Hippocampal formation (tissue), 2 donors: ENCODE measurements at regions not wholly inside any gene's neighbourhood (a gene's known extent, or its start where the extent isn't known, plus 50 kb on each side); places are given as distances from the start of the nearest gene placed in this dataset.
"Not testable (repeated sequence)": the region's sequence is repeated elsewhere in the genome, so short reads cannot be mapped to it uniquely, and the experiment has no call there.

Experiments used
- DNase-seq, 2 donors: peaks; one replicate each; lab custom pipeline; 2025; lab: John Stamatoyannopoulos, UW

DNA sequence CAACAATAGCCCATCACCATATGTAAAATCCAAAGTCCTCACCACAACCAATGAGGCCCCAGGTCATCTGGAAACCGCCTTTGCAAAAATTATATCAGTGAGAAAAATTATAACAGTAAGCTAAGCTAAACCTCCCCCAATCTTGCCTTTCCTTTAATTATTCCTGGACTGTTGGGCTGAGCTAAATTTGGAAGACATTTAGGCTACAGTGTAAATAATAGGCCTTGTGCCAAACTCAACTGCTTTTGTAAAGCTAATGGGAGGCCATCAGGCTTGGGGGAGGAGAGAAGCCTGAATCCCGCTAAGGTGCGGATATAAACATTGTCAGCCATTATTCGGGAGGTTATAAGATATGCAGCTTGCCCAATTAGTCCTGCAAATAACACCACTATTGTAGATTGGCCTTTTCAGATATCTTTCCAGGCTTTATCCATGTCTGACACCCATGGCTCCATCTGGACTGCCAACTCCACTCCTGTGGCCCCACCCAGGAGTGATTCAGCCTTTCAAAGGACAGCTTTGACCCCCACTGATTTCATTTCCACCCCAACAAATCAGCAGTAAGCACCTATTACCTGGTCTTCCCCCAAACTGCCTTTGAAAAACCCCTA is 53.0 kb upstream of the CA12 start:
- no peak for DNase-seq

DNA sequence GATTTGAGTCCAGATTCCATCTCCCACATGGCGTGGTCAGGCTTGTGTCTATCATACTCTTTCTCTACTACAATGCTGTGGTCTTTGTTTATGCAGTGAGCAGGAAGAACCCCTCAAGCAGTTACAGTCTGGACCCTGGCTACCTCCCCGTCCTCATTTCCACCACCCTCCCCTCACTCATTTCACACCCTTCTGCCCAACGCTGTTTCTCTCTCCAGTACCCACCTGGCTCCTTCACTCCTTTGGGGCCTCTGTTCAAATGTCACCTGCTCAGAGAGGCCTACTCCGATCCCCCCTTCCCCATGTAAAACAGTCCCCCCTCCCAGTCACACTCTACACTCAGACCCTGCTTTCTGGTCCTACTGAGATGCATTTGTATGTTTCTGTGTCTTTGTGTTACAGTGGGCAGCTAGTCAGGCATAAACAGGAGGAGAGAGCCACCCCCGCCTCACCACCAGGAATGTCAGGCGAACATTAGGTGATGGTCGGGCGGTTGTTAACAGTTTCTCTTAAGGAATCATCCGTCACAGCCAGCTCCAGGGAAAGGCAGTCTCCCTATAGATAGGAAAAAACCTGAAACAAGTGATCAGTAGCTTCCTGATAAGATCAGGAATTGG is 53.7 kb upstream of the CA12 start:
- DNase-seq = no peak

DNA sequence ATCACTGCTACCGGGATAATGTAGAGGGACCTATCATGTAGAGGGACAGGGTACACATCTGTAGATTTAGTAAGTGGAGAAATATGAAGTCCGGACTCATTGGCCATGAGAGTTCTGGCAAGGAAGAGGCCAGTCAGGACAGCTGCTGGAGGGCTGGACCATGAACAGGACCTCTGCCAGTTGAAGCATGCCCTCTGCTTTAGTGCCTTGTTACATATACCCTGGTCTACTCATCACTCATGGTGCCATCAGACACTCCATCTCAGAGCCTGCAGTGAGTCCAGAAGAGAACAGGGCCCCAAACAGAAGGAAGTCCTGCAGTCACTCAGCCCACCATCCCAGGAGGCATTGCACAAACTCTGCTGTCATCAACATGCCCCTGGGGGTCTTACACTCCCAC is 54.7 kb upstream of the CA12 start:
- DNase-seq = no peak

DNA sequence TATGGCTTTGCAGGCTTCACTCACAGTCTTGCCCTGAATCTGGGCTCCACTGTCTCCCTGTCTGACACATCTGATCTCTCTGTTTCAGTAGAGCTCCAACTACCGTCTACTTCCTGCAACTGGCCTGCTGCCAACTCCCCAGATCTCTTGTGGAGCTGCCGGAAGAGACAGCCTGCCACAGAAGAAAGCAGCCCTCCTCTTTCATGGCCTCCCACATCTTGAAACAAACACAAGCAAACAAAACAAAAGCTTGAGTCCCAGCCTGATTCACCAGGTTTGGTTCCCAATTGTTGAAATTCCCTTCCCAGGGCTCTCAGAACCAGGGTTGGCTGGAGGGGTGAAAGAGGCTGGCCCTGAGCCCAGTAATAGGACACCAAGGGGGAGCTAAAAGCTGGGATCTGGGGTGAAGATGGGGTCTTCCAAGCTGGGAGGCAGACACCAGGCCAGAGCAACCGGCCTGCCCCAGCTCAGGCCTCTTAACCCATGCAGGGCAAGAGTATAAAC is 55.3 kb upstream of the CA12 start:
- peak; percentile 54 to 56 for DNase-seq

DNA sequence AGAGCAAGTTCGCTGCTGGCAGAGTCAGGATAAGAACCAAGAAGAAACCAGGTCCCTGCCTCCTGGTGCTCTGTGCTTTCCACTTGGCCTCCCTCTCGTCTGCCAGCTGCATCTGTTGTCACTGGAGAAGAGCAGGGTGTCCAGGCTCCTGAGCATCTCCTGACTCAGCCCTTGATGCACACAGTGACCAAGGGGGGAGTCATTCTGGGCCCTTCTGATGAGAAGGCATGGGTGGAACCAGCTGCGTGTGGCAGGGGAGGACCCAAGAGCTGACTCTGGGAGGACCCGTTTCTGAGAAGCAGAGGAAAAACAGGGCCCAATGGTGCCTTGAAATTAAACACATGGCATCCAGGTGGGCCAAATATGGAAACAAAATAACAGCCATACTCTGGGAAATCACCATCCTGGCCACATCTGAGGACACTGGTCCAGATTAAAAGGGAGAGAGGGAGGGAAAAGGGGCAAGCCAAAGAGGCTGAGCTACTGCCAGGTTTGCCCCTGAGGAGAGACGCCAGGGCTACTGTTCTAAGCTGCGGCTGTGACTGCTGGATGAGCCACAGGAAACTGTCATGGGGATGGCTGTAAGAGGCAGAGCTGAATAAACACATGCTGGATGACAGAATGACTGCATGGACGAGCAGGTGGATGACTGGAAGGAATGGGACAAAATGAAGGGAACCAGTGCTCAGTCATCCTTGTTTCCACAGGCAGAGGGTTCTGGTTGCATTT is 58.1 kb upstream of the CA12 start:
- no peak for DNase-seq

DNA sequence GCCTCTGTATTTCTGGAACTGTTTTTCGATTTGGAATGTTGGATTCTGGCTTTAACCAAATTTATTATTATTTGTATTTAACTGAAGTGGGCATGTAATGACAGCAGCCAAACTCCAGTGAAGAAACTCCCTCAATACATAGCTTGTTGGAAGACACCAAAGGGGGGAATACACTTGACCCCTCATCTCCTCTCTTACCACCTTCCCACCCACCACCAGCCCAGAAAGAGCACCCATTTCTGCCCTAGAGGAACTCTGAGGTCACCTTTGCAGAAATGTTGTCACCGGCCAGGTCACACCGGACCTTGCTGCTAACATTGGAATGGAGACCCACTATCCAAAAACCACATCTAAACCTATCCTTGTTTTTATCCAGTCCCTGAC is 58.6 kb upstream of the CA12 start:
- DNase-seq = no peak

DNA sequence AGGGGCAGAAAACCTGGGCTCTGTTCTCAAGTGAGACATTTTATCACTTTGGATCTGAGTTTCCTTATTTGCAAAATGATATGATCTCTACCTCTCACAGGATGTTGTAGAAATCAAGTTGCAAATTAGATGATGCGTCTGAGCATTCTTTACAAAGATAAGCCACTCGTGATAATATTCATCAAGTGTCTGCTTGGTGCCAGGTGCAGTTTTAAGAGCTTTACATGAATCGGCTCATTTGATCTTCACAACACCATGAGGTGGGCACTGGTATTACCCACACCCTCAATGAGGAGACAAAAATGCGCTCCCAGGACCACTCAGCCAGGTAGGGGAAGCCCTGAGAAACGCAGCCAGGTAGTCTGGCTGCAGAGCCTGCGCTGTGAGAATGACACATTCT is 59.1 kb upstream of the CA12 start:
- DNase-seq = no peak

DNA sequence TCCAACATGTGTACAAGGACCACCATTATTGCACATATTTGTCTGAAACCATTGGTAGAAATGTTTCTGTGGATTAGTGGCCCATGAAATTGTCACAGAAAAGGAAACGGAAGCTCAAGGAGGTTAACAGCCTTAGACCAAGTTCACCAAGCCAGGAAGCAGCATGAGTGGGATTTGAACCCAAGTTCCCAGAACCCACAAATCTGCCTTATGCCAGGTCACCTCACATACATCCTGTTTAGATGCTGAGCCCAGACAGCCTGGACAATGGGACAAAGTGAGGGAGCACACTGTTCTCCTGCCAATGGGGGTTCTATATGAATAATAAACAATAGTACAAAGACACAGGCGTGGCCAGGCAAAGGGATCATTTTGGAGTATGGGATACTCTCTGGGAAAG is 59.6 kb upstream of the CA12 start:
- DNase-seq = no peak

DNA sequence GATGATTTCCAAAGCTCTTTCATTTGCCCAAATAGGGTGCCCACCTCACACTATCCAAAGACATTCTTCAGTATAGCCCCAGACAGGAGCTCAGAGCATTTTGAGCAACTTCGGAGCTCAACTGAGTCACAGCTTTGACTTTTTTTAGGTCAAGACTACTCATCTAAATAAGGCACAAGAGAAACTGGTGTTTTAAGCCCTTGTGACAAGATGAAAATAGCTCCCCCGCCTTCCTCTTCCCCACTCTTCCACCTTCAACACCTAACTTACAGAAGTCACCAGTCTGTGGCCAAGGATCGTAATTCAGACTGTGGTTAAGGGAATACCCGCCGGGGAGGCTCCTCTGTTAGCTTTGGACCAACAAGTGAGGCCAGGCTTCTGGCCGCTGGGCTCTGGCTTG is 60.4 kb upstream of the CA12 start:
- no peak for DNase-seq

DNA sequence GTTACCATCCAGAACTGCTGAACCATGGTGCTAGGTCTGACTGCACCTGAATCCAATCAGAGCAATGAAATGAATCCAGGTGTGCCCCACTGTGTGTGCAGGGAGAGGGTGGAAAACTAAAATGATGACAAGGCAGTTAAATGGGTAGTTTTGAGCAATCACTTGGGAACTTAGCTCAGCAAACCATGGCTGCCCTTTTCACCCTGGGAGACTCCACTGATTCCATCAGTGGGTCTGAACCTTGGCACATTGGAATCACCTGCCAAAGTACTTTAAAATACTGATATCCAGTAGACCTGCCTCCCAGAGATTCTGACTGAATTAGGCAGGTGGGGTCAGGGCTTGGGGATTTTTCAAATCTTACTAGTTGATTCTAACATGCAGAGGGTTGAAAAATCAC is 59.8 kb upstream of the USP3 start:
- no peak for DNase-seq

DNA sequence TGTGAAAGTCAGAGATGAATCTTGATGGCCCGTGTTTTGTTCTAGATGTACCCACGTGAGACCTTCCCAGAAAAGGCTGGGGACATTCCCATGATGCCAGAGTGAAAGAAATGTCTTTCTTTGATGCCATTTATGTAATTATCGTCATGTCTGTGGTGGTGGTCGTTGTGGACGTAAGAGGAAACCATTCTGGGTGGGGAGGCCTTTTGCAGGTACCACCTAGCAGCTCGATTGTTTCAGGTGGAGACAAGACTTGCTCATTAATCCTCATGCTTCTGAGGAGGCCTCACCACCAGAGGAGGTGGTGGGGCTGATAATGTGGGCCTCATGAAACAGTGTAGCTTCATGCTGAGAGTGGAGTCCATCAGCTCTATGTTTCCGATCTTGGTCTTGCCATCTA is 58.1 kb upstream of the USP3 start:
- DNase-seq = no peak

DNA sequence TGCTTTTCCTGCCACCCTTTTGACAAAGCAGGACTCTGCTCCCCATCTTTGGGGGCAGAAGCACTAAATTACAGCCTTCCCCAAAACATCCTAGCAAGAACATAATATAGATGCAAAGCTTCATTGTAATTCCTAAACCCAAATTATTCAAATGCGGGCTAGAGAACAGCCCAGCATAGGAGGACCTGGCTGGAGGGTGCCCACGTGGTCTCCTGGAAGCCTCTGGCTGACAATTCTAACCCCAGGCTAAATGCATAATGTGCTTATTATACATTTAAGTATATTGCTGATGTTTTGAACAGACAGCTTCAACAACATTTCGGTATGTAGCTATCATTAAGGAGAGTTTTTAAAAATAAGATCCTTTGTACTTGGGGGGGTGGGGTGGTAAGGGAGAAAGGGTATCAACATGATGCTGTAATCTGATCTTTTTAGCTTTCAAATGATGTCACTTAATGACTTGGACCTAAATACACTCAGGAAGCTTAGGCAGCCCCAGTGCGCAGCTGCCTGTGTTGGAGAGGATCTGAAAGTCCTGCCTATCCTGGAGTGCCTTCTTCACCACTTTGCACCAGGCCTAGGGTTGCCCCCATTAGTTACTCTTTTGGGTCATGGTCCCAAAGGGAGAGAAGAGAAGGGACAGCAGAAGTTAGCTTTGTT is 57.2 kb upstream of the USP3 start:
- no peak for DNase-seq

DNA sequence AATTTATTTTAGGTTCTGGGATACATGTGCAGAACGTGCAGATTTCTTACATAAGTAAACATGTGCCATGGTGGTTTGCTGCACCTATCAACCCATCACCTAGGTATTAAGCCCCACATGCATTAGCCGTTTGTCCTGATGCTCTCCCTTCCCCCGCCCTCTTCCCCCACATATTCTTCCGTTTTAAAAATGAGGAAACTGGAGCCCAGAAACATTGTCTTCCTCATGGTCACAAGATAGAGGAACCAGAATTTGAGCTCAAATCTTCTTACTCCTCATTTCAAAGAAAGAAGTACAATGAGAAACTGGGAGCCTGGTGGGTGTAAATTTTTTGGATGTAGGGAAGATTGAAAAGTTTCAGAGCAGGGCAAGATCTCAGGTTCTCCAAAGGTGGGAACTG is 56.1 kb upstream of the USP3 start:
- DNase-seq = no peak

DNA sequence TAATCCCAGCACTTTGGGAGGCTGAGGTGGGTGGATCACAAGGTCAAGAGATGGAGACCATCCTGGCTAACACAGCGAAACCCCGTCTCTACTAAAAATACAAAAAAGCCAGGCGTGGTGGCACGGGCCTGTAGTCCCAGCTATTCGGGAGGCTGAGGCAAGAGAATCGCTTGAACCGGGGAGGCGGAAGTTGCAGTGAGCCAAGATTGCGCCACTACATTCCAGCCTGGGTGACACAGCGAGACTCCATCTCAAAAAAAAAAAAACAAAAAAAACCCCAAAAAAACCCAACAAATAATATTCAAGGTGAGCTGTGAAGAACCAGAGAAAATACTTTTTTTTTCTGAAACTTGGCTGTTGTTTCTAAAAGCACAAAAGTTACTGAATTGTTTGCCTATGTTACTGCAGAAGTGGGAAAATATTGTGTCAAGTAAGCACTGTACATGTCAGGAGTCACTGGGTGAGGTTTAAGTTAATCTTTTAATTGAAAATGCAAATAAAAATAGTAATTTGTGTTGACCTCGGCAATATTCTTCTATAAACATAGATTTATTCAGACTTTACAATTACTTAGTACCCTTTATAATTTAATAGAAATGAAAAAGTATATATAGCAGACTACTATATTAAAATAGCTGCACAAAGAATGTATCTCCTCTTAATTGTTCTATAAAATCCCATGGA is 55.4 kb upstream of the USP3 start:
- DNase-seq = not testable (repeated sequence)

DNA sequence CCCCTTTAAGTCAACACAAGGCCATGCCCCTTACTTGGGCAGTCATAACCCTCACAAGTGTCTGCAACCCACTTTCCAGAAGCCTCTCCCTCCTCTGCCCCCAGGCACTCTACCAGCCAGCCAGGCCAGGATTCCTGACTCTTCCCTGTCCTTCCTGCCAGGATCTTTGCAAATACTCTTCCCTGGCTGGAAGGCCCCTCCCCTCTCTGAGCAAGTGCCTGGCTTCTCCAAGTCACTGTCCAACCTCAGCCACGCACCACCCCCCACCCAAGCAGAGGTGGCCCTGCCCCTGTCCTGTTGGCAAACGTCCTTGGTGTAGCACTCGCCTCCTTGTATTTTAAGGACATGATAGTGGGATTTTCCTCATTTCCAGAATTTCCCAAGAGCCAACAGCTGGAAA is 54.7 kb upstream of the USP3 start:
- no peak for DNase-seq

DNA sequence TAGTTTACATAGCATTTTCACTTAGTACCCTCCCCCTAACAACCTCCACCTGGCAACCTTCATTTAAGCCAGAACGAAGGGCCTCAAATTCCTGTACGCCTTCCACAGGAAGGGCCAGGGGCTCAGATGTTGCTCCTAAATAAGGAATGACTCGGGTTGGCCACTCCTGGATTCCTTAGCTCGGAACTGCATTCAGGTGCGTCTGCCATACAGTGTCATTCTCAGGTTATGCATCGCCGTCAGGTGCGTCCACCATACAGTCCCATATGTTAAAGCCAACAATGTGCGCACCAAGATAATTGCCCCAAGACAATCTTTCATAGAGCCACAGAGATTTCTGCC is 53.5 kb upstream of the USP3 start:
- DNase-seq = no peak

DNA sequence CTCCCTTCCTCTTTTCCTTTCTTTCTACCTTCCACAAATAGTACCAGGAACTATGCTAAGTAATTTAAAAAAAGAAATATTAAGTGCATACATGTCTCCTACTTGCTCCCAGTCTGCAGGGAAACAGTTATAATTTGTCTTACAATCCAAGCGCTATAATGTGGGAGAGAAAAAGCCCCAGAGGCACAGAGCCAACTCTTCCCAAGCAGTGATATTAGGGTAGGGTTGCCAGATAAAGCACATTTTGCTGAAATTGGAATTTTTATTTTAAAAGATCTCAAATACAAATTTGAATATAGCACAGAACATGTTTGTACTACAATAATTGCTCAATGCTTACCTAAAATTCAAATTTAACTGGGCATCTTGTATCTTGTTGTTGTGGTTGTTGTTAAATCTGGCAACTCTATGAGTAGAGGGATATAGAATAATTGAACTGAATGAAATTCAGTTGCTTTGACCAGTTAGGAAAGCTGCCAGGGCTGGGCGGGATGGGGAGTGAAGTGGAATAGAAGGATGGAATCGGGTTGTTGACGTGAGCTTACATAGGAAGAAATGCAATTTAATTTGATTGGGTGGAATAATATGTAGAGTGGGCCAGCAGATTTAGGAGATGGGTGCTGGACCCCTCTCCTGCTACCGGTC is 52.6 kb upstream of the USP3 start:
- no peak for DNase-seq

DNA sequence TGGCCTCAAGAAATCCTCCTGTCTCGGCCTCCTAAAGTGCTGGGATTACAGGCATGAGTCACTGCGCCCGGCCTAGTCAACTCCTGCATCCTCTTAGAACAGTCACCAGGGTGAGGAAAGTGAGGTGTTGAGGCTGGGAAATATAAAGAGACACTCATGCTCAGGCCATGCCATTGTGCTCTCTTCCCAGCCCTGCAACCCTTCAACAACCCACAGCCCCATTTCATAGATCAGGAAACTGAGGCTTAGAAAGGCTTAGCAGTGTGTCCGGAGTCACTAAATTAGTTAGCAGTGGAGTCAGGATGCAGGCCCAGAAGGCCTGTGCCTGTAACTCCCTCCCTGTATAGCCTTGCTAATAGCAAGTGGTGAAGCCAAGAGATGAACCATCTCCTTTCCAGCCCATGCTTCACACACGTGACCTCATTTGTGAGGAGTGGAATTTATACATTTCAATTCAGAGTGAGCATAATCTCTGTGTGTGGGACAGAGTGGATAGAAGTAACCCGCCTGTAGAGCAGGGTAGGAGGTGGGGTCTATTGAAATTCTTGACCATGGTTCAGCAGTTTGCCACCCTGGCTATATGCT is 51.7 kb upstream of the USP3 start:
- DNase-seq = no peak

DNA sequence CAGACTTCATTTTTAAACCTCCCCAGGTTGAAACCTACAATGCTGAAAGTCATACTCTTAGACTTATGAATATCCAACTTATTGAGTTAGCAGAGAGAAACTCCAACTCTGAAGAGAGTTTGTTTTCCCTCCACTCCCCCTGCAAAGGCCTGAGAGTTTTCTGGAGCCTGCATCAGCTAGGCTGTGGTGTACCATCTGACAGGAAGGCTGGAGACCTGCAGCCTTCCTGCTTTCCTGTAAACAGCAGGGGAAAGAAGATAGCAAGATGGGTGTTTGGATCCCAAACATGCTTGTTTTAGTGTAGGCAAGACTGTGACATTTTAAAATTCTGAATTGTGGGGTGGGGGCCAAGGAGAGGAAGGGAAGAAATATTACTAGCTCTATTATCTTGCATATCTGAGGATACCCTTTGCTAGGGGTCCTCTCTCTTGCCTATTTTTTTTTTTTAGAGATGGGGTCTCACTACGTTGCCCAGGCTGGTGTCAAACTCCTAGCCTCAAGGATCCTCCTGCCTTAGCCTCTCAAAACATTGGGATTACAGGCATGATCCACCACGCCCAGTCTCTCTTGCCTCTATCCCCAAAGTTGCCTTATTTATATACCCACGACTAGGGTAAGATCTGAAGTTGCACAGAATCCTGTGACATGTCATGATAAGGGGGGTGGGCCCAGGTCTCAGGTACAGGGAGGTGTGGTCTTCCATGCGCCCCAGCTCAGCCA is 51.0 kb upstream of the USP3 start:
- DNase-seq = no peak

DNA sequence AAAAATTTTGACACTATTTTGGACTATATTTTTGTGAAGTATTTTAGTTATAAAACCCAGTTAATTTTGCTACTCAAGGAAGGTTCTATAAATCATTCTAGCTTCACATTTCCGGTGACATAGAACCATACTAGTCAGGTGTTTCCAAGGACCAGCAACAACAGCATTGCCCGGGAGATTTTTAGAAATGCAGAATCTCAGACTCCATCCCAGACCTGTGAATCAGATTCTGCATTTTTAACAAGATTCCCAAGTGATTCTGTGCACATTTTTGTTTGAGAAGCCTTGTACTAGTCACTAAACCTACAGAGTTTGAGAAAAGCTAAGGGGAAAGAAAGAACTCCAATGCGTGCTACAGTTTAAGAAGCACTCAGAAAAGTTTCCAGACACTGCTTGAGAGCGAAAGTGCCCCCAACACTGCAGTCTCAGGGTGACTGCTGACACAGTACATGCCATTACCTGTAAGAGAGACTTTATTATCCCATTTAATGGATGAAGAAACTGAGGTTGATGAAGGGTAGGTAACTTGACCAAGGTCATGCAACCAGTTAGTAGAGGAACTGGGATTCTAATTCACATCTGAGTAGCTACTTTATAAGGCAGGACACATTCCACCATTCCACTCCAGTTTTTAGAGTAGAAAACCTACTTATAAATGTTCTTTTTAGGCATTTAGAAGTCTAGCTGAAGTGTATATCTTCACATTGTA is 49.7 kb upstream of the USP3 start:
- no peak for DNase-seq
